Suprapubic skin (tissue), 4 donors: ENCODE measurements at regions not wholly inside any gene's neighbourhood (a gene's known extent, or its start where the extent isn't known, plus 50 kb on each side); places are given as distances from the start of the nearest gene placed in this dataset.
"Not testable (repeated sequence)": the region's sequence is repeated elsewhere in the genome, so short reads cannot be mapped to it uniquely, and the experiment has no call there.

Experiments
- DNase-seq, 2 donors: peaks; one replicate each; pipeline ENCODE4 v3.0.0-alpha.2; 2019; ENCODE audit warnings: low spot score in 2 of 2
- H3K27ac ChIP-seq: fragments of 200-600 bp; sonication (generic); one replicate; pipeline ENCODE4 v1.5.1; 2019
- H3K27me3 ChIP-seq: fragments of 200-600 bp; sonication (generic); one replicate; pipeline ENCODE4 v1.5.1; 2019
- H3K36me3 ChIP-seq: fragments of 200-600 bp; sonication (generic); one replicate; pipeline ENCODE4 v1.5.1; 2019
- H3K4me1 ChIP-seq: fragments of 200-600 bp; sonication (generic); one replicate; pipeline ENCODE4 v1.5.1; 2019
- H3K4me3 ChIP-seq: fragments of 200-600 bp; sonication (generic); one replicate; pipeline ENCODE4 v1.5.1; 2019; ENCODE audit warnings: mild to moderate bottlenecking
- H3K9me3 ChIP-seq: fragments of 200-600 bp; sonication (generic); one replicate; pipeline ENCODE4 v1.5.1; 2019
- EP300 ChIP-seq: sonication (generic); formaldehyde crosslinking; IDR thresholded peaks from one replicate; pipeline ENCODE4 v1.6.1; 2017; ENCODE audit warnings: antibody characterized with exemption
- POLR2A ChIP-seq, 2 donors: fragments of 450-650 bp; IDR thresholded peaks; one replicate each; pipeline ENCODE4 v1.6.1; 2017; ENCODE audit warnings: antibody characterized with exemption in 2 of 2, mild to moderate bottlenecking in 2 of 2, moderate library complexity in 2 of 2
- POLR2AphosphoS5 ChIP-seq, 3 donors: sonication (generic); formaldehyde crosslinking; IDR thresholded peaks; one replicate each; pipeline ENCODE4 v1.6.1; 2017; ENCODE audit warnings: antibody characterized with exemption in 3 of 3
- WGBS: methylation state at CpG from one replicate; pipeline ENCODE4 v1.1.5; 2018; 5-methylcytosine and 5-hydroxymethylcytosine counted together
- TF ChIP-seq, protein P1 (sequence below), 2 donors: fragments of 200-600 bp in 1 of 2; fragments of 450-650 bp in 1 of 2; sonication (generic) in 1 of 2; IDR thresholded peaks; one replicate each; pipeline ENCODE4 v1.5.1; 2016 to 2019; ENCODE audit warnings: antibody characterized with exemption in 2 of 2, mild to moderate bottlenecking in 1 of 2, moderate library complexity in 1 of 2

DNA sequence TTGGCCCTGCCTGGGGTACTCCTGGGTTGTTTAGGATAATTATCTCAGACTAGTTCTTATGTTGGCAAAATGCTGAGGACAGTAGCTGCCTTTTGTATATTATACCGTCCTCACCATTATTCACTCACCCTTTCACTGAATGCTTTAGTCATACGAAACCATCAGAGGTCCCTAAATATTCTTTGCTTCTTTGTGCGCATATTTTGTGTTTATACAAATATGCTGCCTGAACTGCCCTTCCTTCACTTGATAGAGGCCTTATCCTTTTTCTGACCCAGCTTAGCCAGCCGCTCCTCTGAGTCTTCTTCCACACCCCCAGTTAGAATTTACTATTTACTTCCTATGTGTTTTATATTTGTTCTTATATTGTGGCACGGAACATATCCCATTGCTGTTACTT is 70.2 kb upstream of the OSBPL3 start:
- no peaks in the 10 kb centered on the region for H3K36me3 ChIP-seq
- DNase-seq, result no peak
- WGBS, result 85% methylated on average over 5 of the region's 5 CpGs
- H3K4me3 ChIP-seq, result no peak overlapping the region
- H3K27ac ChIP-seq, result no peak overlapping the region
- no peaks in the 10 kb centered on the region for H3K27me3 ChIP-seq
- H3K4me1 ChIP-seq, result no peaks in the 10 kb centered on the region
- TF ChIP-seq, protein P1, sequence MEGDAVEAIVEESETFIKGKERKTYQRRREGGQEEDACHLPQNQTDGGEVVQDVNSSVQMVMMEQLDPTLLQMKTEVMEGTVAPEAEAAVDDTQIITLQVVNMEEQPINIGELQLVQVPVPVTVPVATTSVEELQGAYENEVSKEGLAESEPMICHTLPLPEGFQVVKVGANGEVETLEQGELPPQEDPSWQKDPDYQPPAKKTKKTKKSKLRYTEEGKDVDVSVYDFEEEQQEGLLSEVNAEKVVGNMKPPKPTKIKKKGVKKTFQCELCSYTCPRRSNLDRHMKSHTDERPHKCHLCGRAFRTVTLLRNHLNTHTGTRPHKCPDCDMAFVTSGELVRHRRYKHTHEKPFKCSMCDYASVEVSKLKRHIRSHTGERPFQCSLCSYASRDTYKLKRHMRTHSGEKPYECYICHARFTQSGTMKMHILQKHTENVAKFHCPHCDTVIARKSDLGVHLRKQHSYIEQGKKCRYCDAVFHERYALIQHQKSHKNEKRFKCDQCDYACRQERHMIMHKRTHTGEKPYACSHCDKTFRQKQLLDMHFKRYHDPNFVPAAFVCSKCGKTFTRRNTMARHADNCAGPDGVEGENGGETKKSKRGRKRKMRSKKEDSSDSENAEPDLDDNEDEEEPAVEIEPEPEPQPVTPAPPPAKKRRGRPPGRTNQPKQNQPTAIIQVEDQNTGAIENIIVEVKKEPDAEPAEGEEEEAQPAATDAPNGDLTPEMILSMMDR (IDR thresholded peaks at IDR 0.05), result no peak
- TF ChIP-seq POLR2AphosphoS5 (IDR thresholded peaks at IDR 0.05) (no peak), EP300 (no peak), POLR2A (IDR thresholded peaks at IDR 0.05) (no peak)
- no peaks in the 10 kb centered on the region for H3K9me3 ChIP-seq

DNA sequence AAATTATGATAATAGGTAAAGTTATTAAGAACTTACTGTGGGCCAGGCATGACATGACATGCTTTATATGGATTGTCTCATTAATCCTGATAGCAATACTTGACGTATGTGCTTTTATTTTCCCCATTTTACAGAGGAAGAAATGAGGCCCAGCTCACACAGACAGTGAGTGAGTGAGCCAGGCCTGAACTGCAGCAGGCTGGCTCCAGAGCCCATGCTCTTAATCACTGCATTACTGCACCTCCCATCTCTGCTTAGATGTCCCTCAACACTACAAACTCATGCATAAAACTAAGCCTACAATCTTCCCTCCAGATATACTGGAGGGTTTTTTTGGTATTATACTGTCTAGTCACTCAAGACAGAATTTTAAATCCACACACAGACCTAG is 68.5 kb upstream of the OSBPL3 start:
- TF ChIP-seq EP300 (no peak), POLR2AphosphoS5 (IDR thresholded peaks at IDR 0.05) (no peak), POLR2A (IDR thresholded peaks at IDR 0.05) (no peak)
- TF ChIP-seq, protein P1 (IDR thresholded peaks at IDR 0.05), result no peak
- no peaks in the 10 kb centered on the region for H3K4me1 ChIP-seq
- H3K27me3 ChIP-seq, result no peaks in the 10 kb centered on the region
- WGBS, result 56% methylated on average over 1 of the region's 1 CpG
- no peaks in the 10 kb centered on the region for H3K36me3 ChIP-seq
- H3K27ac ChIP-seq, result no peak overlapping the region
- H3K9me3 ChIP-seq, result no peaks in the 10 kb centered on the region
- H3K4me3 ChIP-seq, result no peak overlapping the region
- DNase-seq, result no peak

DNA sequence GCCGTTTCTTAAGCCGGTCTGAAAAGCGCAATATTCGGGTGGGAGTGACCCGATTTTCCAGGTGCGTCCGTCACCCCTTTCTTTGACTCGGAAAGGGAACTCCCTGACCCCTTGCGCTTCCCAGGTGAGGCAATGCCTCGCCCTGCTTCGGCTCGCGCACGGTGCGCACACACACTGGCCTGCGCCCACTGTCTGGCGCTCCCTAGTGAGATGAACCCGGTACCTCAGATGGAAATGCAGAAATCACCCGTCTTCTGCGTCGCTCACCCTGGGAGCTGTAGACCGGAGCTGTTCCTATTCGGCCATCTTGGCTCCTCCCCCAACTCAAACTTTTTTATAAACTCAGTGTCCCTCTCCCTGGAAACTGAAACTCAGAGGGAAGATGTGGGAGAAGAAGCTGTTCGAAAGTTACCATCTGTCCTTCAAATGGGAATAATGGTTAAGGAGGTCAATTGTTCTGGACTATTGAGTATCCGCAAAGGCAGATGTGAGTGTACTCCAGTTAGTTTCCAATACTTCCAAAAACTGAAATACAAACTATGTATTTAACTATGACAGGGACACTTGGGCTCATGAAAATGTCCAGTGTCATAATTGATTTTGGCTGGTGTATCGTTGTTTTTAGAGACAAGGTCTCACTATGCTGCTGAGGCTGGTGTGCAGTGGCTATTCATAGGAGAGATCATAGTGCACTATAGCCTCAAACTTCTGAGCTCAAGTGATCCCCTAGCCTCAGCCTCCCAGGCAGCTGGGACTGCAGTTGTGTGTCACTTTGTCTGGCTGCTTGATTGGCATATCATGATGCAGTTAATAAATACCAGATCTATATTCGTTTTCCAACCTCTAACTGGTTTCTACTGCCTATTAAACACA is 67.8 kb upstream of the OSBPL3 start:
- H3K27me3 ChIP-seq, H3K9me3 ChIP-seq, H3K27ac ChIP-seq, H3K36me3 ChIP-seq, H3K4me1 ChIP-seq, H3K4me3 ChIP-seq, DNase-seq: not testable (repeated sequence)
- WGBS, result 81% methylated on average over 6 of the region's 27 CpGs

DNA sequence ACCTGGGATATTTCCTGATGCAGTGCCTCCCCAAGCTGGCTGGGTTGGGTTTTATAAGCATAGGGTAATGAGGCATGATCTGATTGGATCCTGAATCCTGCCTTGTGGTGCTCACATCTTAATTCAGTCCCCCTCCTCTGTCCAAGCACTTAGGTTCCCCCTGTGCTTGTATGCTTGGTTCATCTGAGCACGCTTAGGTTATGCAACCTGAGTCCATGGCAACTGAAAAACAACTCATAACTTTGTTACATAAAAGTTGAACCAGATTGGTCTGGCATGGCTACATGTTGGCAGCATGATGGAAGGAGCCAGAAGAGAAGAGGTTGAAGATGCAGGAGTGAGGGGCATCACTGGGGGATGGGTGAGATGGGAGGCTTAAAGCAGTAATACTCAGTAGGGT is 57.3 kb upstream of the OSBPL3 start:
- no peak overlapping the region for H3K27ac ChIP-seq
- H3K4me3 ChIP-seq, result no peak overlapping the region
- TF ChIP-seq, protein P1 (IDR thresholded peaks at IDR 0.05), result no peak
- no peak for TF ChIP-seq EP300
- TF ChIP-seq POLR2AphosphoS5 (IDR thresholded peaks at IDR 0.05), result no peak
- TF ChIP-seq POLR2A (IDR thresholded peaks at IDR 0.05), result no peak
- no peaks in the 10 kb centered on the region for H3K4me1 ChIP-seq
- H3K9me3 ChIP-seq, result no peaks in the 10 kb centered on the region
- H3K36me3 ChIP-seq, result no peaks in the 10 kb centered on the region
- DNase-seq, result no peak
- WGBS, result 38% methylated on average over 1 of the region's 1 CpG
- no peaks in the 10 kb centered on the region for H3K27me3 ChIP-seq

DNA sequence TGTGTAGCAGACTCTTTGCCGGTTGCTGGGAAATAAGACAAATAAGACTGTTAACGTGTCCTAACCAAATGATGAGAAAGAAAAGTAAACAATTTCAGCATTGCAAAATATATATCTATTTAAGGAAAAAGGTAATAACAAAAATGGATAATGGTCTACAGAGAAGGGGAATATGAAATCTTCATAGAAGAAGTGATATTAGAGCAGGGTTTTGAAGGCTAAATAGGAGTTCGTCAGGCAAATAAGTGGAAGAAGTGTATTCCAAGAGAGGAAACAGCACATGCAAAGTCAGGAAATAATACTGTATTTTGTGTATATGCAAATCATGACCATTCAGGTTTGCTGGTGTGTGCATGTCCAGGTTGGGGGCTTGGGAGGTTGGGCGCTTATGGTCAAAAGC is 55.3 kb upstream of the OSBPL3 start:
- no peak overlapping the region for H3K27ac ChIP-seq
- H3K27me3 ChIP-seq, result no peaks in the 10 kb centered on the region
- H3K36me3 ChIP-seq, result no peaks in the 10 kb centered on the region
- H3K4me1 ChIP-seq, result no peaks in the 10 kb centered on the region
- no peak for TF ChIP-seq EP300
- TF ChIP-seq POLR2AphosphoS5 (IDR thresholded peaks at IDR 0.05), result no peak
- TF ChIP-seq, protein P1 (IDR thresholded peaks at IDR 0.05), result no peak
- TF ChIP-seq POLR2A (IDR thresholded peaks at IDR 0.05), result no peak
- no peak for DNase-seq
- H3K4me3 ChIP-seq, result no peak overlapping the region
- 93% methylated on average over 4 of the region's 4 CpGs for WGBS
- H3K9me3 ChIP-seq, result no peaks in the 10 kb centered on the region
